NAMALWA (cell line): ENCODE measurements at regions not wholly inside any gene's neighbourhood (a gene's known extent, or its start where the extent isn't known, plus 50 kb on each side); places are given as distances from the start of the nearest gene placed in this dataset.

Experiments used
- DNase-seq: peaks from one replicate; pipeline ENCODE4 v3.0.0-alpha.2; 2015; ENCODE audit warnings: low spot score

- DNase-seq = no peak
These were observed 127.0 kb downstream of the PRELID2 start for GRCh38 chr5:145708169-145708568.

- no peak for DNase-seq
These were observed 130.4 kb downstream of the PRELID2 start for GRCh38 chr5:145704724-145705123.

GRCh38 chr5:145703856-145704255 lies 131.3 kb downstream of the PRELID2 start:
- DNase-seq = no peak

GRCh38 chr5:145701404-145701803 lies 133.7 kb downstream of the PRELID2 start:
- no peak for DNase-seq

- no peak for DNase-seq
These were observed 135.3 kb downstream of the PRELID2 start for GRCh38 chr5:145699846-145700245.

DNA sequence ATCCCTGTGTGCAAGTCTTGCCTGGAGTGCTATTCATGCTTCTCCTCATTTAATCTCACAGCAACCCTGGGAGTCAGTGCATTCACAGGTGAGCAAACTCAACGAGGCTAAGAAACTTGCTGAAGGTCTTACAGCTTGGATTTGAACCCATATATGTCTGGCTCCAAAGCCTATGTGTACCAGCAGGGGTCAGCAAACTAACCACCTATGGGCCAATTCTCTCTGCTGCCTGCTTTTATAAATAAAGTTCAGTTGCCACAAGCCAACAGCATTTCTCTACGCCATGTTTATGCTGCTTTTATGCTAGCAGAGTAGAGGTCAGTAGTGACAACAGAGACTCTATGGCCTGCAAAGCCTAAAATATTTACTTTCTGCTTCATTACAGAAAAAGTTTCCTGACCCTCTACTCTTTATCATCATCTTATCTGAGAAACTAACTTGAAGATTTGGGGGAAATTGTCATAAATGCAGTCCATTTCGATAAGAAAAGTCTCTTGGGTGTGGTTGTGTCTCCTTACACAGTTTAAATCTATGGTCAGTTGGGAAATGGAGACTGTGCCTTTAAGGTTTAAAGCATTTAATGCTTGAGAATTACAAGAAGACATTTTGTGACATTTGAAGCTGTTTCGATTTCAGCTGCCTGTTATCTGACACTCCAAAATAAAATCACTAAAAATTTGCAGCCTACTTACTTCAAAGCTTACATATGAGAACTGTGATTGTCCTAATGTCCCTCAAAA lies 137.7 kb downstream of the PRELID2 start:
- peak; percentile 66 for DNase-seq

DNA sequence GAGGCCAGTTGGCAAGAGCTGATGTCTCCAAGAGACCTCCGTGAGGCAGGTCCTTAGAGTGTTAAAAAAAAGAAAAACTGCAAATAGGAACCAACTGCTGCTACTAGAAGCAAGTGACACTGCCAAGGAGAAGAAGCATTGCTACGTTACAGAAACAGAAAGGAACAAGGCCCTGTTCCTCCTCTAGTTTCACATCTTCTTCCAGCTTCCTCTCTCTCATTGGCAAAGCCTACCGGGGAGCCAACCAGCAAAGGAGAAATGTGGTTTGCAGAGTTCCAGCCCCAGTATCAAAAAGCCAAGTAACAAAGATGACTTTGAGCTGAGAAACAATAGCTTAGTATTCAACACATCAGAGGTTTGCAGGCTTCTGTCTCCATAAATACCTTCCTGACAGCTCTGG lies 145.9 kb downstream of the PRELID2 start:
- peak; percentile 33 for DNase-seq

GRCh38 chr5:145687943-145688342 lies 147.2 kb downstream of the PRELID2 start:
- no peak for DNase-seq

DNA sequence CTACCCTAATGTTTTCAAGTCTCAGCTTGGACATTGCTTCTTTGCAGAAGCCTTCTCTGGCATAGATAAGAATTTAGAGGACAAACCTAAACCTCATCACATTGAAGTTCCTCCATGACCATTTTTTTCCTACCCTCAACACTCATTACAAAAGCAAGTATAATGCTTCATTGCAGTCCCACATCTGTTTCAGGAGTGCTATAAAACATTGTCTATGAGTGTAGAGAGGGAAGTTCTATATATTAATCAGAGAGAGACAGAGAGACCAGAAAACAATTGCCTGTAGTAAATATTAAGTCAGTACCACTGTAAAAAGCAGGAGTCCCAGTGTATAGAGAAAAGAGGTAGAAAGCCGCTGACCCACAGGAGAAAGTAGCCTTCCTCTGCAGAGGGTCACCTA lies 149.7 kb downstream of the PRELID2 start:
- DNase-seq = no peak

DNA sequence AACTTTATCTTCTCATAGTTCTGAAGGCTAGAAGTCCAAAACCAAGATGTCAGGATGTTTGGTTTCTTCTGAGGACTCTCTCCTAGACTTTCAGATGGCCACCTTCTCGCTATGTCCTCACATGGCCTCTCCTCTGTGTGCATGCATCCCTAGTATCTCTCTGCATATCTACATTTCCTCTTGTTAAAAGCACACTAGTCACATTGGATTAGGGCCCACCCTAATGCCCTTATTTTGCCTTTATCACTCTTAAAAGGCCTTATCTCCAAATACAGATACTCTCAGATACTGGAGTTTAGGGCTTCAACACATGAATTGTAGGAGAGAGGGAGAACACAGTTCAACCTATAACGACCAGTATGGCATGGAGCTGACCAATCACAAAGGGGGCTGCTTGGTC lies 151.7 kb downstream of the PRELID2 start:
- no peak for DNase-seq

DNA sequence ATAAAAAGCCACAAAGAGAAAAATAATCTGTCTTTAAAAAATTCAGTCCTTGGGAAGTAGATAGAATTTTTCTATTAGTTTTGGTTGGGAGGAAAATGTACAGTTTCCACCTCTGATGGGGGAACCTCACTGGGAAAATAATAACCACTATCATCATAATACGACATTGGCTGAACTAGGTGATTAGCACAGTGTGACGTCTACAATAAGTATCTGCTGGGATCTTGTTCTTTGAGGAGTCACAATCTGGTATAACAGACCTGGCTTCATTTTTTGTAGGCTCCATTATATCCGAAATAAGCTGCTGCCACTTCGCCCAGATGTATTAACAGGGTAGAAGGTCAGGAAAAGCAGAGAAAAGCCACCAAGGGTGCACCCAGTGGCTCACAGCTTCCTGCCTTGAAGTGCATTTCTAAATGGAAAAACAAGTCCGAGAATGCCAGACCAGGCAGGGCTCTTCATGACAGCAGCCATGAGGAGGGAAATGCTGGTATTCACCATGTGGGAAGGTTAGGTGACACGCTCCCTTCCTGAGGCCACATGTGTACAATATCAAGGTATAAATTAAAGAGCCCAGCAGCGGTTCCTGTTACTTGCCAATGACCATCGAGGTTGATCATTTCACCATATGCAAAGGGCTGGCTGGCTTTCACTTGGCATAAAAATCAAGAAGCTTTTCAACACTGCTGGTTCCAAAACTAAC lies 152.8 kb downstream of the PRELID2 start:
- no peak for DNase-seq

DNA sequence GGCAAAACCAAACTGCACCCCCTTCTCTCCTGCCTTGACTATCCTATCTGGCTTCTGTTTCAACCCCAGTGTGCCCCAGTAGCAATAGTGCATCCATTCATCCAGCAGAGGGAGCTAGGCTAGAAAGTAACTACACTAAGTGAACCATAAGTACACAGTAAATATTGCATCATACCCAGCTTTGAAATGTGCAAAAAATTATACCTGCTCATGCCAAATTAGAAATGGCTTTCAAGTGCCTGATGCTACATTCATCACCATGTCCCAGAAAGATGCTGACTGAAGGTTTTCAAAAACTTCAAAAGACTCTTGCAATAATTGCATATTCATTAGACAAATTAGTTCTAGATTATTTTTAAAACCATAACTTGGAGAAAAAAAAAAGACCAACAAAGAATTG lies 153.5 kb downstream of the PRELID2 start:
- peak; percentile 90 for DNase-seq

GRCh38 chr5:145681216-145681615 lies 153.9 kb downstream of the PRELID2 start:
- no peak for DNase-seq

DNA sequence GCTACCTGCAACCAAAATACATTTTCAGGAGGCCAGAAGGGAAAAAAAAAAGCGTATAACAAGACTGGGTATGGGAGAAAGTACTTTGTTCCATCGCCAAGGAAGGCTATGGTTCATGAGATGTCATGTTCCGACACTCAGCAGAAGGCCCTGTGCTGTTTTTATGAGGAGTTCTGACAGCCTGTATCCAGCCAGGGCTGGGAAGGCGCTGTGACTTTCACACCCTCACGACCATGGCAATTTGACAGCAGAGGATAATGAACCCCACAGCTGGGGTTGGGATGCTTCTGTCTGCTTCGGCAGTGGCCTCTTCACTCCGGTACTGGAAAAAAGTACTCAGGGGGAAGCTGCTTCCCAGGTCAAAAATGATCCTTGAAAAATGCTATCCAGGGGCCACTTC lies 154.4 kb downstream of the PRELID2 start:
- no peak for DNase-seq

DNA sequence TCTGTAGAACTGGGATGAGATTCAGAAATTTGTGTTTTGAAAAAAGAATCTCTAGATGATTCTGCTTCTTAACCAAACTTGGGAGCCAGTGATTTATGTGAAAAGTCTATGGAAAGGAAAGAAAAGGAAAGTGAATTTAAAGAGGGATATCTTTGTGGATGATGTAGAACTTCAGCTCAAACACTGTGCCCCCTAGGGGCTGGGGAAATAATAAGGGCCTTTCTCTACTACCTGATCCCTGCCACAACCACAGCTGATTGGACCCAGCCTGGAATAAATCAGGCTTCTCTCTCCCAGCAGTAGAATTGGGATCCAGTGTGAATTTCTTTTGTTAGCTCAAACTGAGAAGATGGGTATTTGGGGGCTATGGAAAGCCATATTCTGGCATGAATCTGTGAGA lies 155.0 kb downstream of the PRELID2 start:
- peak; percentile 26 for DNase-seq

DNA sequence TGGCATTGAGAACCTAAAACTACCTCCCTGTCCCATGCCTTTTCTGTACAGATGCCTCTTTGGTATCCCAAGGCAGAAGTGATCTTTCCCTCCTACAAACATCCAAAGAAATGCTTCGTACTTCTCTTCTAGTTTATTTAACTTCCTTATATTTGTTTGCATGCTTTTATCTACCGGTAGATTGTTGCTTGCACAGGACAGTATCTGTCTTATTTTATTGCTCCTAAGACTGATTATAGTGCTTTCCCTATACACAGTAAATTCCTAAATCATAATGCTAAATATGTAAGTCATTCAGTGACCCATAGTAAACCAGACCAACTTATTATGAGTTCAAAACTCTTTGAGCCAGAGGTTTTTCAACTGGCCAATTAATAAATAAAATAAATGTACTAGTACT lies 156.9 kb downstream of the PRELID2 start:
- DNase-seq = no peak

GRCh38 chr5:145673786-145674185 lies 161.4 kb downstream of the PRELID2 start:
- DNase-seq = no peak

DNA sequence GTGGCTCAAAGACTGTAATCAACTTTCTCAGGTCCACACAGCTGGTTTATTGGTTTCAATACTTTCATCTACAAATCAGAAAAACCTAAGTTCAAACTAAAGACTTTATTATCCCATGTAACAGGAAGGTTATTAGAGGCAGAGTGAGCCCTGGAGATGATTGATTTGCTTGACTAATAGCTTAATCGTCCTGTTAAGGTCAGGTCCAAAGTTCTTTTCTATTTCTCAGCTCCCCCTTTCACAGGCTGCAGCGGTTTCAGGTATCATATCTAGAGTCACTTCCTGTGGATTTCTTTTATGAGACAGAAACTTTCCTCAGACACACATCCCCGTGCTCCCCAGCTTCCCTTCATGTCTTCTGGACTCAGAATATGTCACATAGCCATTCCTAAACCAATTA lies 166.4 kb downstream of the PRELID2 start:
- no peak for DNase-seq

DNA sequence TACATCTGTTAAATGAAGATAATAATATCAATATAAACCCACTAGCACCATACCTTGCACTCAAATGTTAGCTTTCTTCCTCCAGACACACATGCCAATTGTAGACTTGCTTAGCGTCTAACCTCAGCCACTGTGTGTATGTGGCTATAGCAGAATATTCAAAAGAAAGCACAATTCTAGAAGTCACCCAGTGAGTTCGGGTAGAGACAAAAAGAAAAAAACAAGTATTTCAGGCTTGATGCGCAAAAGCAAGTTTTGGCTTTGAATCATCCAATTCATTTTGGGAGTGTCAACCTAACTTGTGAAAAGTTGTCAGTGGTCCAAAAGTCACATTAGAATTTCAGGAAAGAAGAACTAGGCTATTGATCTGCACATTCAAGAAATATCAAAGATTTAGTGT lies 167.4 kb downstream of the PRELID2 start:
- DNase-seq = no peak

DNA sequence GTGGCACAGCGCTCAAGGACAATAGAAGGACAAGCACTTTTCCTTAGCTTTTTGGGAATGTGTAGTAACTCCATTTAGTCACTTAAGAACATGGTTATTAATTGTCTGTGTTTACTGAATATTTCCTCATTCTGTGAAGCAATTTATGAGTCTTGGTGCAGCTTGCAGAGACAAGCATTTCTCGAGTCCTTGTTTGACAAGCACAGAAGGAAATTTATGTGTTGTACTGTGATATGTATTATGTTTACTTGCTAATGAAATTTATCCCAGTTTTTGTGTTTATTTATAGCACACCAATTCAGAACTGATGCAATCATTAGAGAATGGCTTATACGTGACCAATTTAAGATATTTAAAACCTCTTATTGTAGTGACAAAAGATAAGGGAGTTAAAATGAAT lies 168.6 kb downstream of the PRELID2 start:
- no peak for DNase-seq

DNA sequence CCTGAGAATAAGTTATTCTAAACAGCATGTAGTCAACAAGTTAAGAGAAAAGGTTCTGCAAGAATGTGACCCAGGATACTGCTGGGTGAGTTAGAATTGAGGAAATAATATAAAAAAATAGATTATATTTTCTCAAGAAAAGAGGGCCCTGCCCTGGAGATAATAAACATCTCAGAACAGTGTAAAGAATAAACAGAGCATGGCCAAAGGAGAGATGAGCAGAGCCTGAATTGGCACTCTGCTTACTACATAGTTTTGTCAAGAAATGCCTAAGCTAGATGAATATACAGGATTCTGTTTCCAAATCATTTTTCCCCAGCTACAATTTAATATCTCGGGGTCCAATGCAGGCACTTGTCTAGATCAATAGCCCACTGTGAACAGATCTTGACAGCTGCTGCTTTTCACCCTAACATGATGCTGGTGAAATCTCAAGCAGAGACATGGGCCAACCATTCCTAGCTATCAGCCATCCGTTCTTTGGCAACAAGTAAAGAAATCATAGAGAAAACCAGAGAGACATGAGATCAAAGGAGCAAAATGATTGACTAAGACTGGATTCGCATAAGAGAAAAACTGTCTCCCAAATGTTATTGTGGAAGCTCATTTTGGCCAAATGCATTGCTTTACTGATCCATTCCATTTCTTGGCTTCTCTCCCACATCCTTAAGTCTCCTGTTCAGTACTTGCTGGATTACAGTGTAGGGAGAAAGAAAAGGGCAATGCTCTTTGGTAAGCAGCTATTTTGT lies 173.2 kb downstream of the PRELID2 start:
- no peak for DNase-seq

DNA sequence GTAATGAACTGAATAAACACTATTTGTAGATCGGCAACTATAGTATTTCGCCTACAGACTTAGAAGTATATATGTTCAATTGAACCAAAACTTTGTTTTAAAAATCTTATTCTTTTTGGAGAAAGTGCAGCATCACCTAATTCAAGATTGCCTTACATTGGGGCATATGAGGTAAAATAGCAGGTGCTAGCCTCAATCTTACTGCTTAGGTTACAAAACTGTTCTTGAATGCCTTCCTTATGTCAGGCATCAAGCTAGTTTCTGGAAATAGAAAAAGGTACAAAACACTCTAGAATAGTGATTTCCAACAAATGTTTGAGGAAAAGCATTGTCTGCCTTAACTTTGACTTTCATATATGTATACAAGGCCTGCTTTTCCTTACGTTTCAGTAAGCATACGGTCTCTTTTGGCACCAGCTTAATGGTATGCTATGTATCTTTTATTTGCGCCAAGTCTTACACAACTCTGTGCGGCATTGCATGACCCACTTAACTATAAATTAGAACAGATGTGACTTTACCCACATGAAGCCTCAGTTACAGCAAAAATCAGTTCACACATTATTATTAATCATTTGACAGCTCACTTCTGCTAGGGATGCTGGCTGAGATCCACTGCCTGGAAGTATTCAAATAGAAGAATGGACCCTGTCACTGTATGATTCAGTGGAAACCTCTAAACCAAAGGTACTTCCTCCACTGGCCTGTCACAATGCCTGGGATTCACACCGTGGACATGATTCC lies 174.1 kb downstream of the PRELID2 start:
- no peak for DNase-seq
